Activated CD8-positive, alpha-beta memory T cell treated with anti-CD3 and anti-CD28 coated beads, Interleukin-2, amount 10 ng/mL, durations not matched to agents 7 days and 5 days (primary cell): ENCODE measurements at regions not wholly inside any gene's neighbourhood (a gene's known extent, or its start where the extent isn't known, plus 50 kb on each side); places are given as distances from the start of the nearest gene placed in this dataset.

Experiments
- ATAC-seq: fragments of 150-1000 bp; cut with Tn5 transposase; one replicate; pipeline ENCODE4 v1.10.0; 2021; ENCODE audit warnings: moderate library complexity
- CTCF ChIA-PET: fragments of 350-600 bp; sonication (Branson Sonifier 250); formaldehyde crosslinking; loops from one replicate; lab custom pipeline; 2021; ENCODE audit warnings: antibody characterized with exemption; lab: Charles Lee
- DNase-seq: peaks from one replicate; pipeline ENCODE4 v3.0.0-alpha.2; 2020
- H3K27ac Mint-ChIP-seq: one replicate; pipeline ENCODE4 v1.8.0; 2021; ENCODE audit warnings: mild to moderate bottlenecking, mixed read lengths
- H3K27me3 Mint-ChIP-seq: one replicate; pipeline ENCODE4 v1.8.0; 2021; ENCODE audit warnings: mixed read lengths
- H3K36me3 Mint-ChIP-seq: one replicate; pipeline ENCODE4 v1.8.0; 2021; ENCODE audit warnings: mild to moderate bottlenecking, mixed read lengths
- H3K4me1 Mint-ChIP-seq: one replicate; pipeline ENCODE4 v1.8.0; 2021; ENCODE audit warnings: mixed read lengths
- H3K4me3 Mint-ChIP-seq: one replicate; pipeline ENCODE4 v1.8.0; 2021; ENCODE audit warnings: mild to moderate bottlenecking, moderate library complexity, mixed read lengths
- H3K9me3 Mint-ChIP-seq: one replicate; pipeline ENCODE4 v1.8.0; 2022; ENCODE audit warnings: low read depth, mixed read lengths

GRCh38 chr5:13640270-13640669 lies 304.2 kb downstream of the DNAH5 start:
- ATAC-seq (no peak), DNase-seq (no peak)
- no peak overlapping the region for H3K27ac Mint-ChIP-seq
- no peak overlapping the region for H3K4me3 Mint-ChIP-seq
- CTCF ChIA-PET: no interaction called here
- H3K4me1 Mint-ChIP-seq: no peaks in the 10 kb centered on the region
- H3K9me3 Mint-ChIP-seq: no peaks in the 10 kb centered on the region
- no peaks in the 10 kb centered on the region for H3K27me3 Mint-ChIP-seq
- no peaks in the 10 kb centered on the region for H3K36me3 Mint-ChIP-seq

- ATAC-seq (no peak), DNase-seq (no peak)
- Mint-ChIP-seq H3K27ac (no peak overlapping the region), H3K36me3 (no peaks in the 10 kb centered on the region), H3K9me3 (peaks cover 6% of the 10 kb centered on the region), H3K4me1 (no peaks in the 10 kb centered on the region), H3K4me3 (no peak overlapping the region), H3K27me3 (no peaks in the 10 kb centered on the region)
- CTCF ChIA-PET: no interaction called here
These were observed 311.8 kb downstream of the DNAH5 start for GRCh38 chr5:13632676-13633075.

GRCh38 chr5:13629218-13629617 lies 315.3 kb downstream of the DNAH5 start:
- H3K4me1 Mint-ChIP-seq: no peaks in the 10 kb centered on the region
- H3K4me3 Mint-ChIP-seq: no peak overlapping the region
- H3K27me3 Mint-ChIP-seq: no peaks in the 10 kb centered on the region
- ATAC-seq (no peak), DNase-seq (no peak)
- peaks cover 9% of the 10 kb centered on the region for H3K9me3 Mint-ChIP-seq
- CTCF ChIA-PET: no interaction called here
- no peaks in the 10 kb centered on the region for H3K36me3 Mint-ChIP-seq
- H3K27ac Mint-ChIP-seq: no peak overlapping the region

DNA sequence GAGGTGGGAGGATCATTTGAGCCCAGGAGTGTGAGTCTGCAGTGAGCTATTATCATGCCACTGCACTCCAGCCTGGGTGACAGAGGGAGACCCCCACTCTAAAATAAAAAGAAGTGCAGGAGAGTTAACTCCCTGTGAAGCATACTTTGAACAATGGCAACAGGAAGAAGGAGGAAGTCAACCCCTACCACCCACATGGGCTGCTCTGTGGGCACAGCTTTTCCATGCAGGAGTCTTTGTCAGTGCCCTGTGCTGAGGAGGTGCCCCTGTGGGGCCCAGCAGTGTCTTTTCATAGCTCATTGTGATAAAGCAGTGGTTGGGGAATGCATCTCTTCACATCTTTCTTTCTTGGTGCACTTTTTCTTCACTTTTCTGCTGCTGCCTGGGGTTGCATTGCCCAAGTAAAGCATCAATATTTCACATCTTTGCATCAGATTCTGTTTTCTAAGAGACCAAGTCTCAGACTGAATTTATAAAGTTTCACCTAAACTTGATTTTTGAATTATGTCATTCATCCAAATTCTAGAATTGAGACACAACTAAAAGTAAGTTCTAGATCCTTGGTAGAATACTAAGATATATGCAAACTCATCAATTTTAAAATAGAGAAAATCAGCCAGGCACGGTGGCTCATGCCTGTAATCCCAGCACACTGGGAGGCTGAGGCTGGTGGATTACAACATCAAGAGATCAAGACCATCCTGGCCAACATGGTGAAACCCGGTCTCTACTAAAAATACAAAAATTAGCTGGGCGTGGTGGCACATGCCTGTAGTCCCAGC lies 316.6 kb downstream of the DNAH5 start:
- ATAC-seq (no peak), DNase-seq (no peak)
- H3K27ac Mint-ChIP-seq: no peak overlapping the region
- H3K36me3 Mint-ChIP-seq: no peaks in the 10 kb centered on the region
- H3K9me3 Mint-ChIP-seq: peaks cover 10% of the 10 kb centered on the region
- H3K4me3 Mint-ChIP-seq: no peak overlapping the region
- CTCF ChIA-PET: no interaction called here
- no peaks in the 10 kb centered on the region for H3K27me3 Mint-ChIP-seq
- no peaks in the 10 kb centered on the region for H3K4me1 Mint-ChIP-seq

- no peak overlapping the region for H3K27ac Mint-ChIP-seq
- no peaks in the 10 kb centered on the region for H3K36me3 Mint-ChIP-seq
- no peaks in the 10 kb centered on the region for H3K27me3 Mint-ChIP-seq
- no peak for ATAC-seq
- H3K4me1 Mint-ChIP-seq: no peaks in the 10 kb centered on the region
- CTCF ChIA-PET: no interaction called here
- no peak for DNase-seq
- H3K9me3 Mint-ChIP-seq: peaks cover 8% of the 10 kb centered on the region
- H3K4me3 Mint-ChIP-seq: no peak overlapping the region
These were observed 318.8 kb downstream of the DNAH5 start for GRCh38 chr5:13625616-13626198.

DNA sequence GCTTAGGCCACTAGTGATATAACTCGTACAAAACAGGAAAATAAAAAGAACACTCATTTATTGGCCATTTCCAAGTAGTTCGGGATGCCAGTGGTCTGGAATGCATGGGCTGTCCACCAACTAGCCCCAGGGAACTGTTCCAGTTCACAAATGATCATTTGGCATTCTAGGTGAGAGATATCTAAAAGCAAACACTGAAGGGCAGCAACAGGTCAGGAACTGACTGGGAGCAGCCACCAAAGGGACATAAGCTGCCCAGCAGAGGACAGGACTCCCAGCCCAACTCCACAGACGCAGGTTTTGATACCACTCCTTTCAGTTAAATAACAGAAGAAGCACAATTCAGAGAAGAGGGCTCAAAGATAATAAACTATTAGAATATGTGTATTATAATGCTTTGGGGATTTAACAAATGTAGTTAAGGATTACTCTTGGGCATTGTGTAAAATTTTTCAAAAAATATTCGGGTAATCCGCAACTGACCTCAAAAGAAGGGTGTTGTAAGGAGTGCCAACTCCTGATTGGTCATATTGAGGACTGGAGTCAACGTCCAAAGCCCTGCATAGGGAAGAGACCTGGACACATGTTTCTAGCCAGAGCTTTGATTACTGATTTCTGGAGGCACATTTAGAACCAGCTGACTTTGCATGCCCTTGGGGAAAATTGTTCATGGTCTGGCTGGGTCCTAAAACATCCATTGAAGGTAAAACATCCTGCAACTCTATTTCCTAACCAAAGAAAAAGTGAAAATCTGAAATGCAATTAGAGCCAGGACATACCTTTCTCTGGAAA lies 320.0 kb downstream of the DNAH5 start:
- ATAC-seq (no peak), DNase-seq (no peak)
- H3K4me1 Mint-ChIP-seq: no peaks in the 10 kb centered on the region
- H3K9me3 Mint-ChIP-seq: peaks cover 8% of the 10 kb centered on the region
- no peak overlapping the region for H3K27ac Mint-ChIP-seq
- no peak overlapping the region for H3K4me3 Mint-ChIP-seq
- no peaks in the 10 kb centered on the region for H3K36me3 Mint-ChIP-seq
- no peaks in the 10 kb centered on the region for H3K27me3 Mint-ChIP-seq
- CTCF ChIA-PET: no interaction called here

GRCh38 chr5:13613621-13614020 lies 330.9 kb downstream of the DNAH5 start:
- CTCF ChIA-PET: no interaction called here
- H3K27me3 Mint-ChIP-seq: no peaks in the 10 kb centered on the region
- peaks cover 3% of the 10 kb centered on the region for H3K9me3 Mint-ChIP-seq
- no peaks in the 10 kb centered on the region for H3K4me1 Mint-ChIP-seq
- no peak overlapping the region for H3K4me3 Mint-ChIP-seq
- no peaks in the 10 kb centered on the region for H3K36me3 Mint-ChIP-seq
- ATAC-seq: no peak
- no peak overlapping the region for H3K27ac Mint-ChIP-seq
- no peak for DNase-seq

DNA sequence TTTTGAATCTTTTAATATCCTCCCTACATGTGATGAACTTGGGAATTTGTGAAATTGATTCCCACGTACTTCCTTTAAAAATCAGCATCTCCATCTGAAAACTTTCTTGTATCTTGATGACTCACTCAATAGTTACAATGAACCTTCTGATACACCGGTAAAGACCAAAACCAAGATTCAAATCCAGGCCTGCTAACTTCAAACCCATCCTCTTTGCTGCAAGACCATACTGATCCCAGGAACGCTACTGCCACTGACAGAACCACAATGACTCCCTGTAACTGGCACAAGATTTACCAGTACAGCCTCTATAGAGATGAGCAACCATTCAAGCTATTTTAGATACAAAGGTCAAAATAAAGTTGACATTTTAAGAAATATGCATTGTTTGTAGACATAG lies 332.9 kb downstream of the DNAH5 start:
- no peak for ATAC-seq
- H3K27ac Mint-ChIP-seq: no peak overlapping the region
- no peaks in the 10 kb centered on the region for H3K36me3 Mint-ChIP-seq
- CTCF ChIA-PET: no interaction called here
- H3K4me1 Mint-ChIP-seq: no peaks in the 10 kb centered on the region
- H3K4me3 Mint-ChIP-seq: no peak overlapping the region
- no peak for DNase-seq
- H3K27me3 Mint-ChIP-seq: no peaks in the 10 kb centered on the region
- peaks cover 3% of the 10 kb centered on the region for H3K9me3 Mint-ChIP-seq

DNA sequence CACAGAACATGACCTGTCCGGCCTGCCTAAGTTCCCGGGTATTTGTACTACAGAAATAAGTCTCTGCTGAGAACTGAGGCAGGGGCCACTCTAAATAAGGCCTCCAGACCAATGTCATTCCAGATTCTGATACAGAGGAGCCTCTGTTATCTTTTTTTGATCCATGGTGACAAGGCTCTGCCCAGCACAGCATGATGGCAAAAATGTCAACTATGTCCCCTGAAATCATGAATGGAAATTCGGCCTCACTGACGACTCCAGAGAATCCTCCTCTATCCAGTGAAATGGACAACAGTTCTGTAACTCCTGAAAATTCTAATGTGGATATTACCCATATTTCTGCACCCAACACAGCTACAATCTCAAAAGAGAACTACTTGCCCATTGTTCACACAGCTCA lies 335.0 kb downstream of the DNAH5 start:
- H3K27me3 Mint-ChIP-seq: no peaks in the 10 kb centered on the region
- no peak overlapping the region for H3K27ac Mint-ChIP-seq
- ATAC-seq: no peak
- CTCF ChIA-PET: no interaction called here
- H3K36me3 Mint-ChIP-seq: no peaks in the 10 kb centered on the region
- no peak for DNase-seq
- peaks cover 3% of the 10 kb centered on the region for H3K9me3 Mint-ChIP-seq
- H3K4me3 Mint-ChIP-seq: no peak overlapping the region
- H3K4me1 Mint-ChIP-seq: no peaks in the 10 kb centered on the region

GRCh38 chr5:13606051-13606450 lies 338.4 kb downstream of the DNAH5 start:
- CTCF ChIA-PET: no interaction called here
- Mint-ChIP-seq H3K9me3 (peaks cover 3% of the 10 kb centered on the region), H3K4me3 (no peak overlapping the region), H3K27ac (no peak overlapping the region), H3K27me3 (no peaks in the 10 kb centered on the region), H3K4me1 (no peaks in the 10 kb centered on the region), H3K36me3 (no peaks in the 10 kb centered on the region)
- DNase-seq (no peak), ATAC-seq (no peak)

DNA sequence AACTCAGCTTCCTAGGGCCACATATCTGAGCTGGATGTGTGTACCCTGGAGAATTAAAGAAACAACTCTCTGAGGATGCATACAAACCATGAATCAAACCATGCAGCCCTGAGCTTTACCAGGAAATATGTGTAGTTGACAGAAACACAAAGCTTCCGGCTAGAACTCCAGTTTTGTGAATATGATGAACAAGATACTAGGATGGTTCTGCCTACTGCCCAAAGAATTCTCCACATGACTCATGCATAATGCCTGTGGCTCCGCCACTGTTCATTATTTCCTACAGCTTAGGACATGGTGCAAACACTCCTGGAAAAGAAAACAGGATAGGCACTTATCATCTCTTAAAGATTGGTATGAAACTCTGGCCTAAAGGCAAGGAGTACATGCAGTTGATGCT lies 343.4 kb downstream of the DNAH5 start:
- ATAC-seq (no peak), DNase-seq (no peak)
- H3K27me3 Mint-ChIP-seq: no peaks in the 10 kb centered on the region
- CTCF ChIA-PET: no interaction called here
- no peaks in the 10 kb centered on the region for H3K36me3 Mint-ChIP-seq
- peaks cover 11% of the 10 kb centered on the region for H3K9me3 Mint-ChIP-seq
- no peaks in the 10 kb centered on the region for H3K4me1 Mint-ChIP-seq
- no peak overlapping the region for H3K4me3 Mint-ChIP-seq
- H3K27ac Mint-ChIP-seq: no peak overlapping the region

- H3K4me3 Mint-ChIP-seq: no peak overlapping the region
These were observed 348.5 kb downstream of the DNAH5 start for GRCh38 chr5:13595978-13596377.

DNA sequence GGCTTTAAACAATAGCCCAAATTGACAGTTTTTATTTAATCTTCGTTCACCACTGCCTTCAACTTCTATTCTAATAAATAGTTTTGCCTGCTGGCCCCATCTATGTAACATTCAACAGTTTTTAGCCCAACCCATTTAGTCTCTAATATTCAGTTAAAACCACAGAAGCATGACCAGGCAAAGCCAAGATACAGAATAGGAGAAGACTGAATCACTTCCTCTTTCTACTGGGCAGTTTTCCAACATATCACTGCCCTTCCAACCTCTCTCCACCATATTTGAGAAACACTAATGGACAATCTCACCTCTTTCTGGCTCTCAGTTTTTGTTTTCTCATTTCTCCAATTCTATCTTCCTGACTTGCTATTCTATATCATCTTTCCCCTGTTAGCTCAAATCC lies 352.9 kb downstream of the DNAH5 start:
- Mint-ChIP-seq H3K36me3 (no peaks in the 10 kb centered on the region), H3K4me1 (no peaks in the 10 kb centered on the region), H3K9me3 (no peaks in the 10 kb centered on the region), H3K27ac (no peak overlapping the region), H3K27me3 (no peaks in the 10 kb centered on the region), H3K4me3 (no peak overlapping the region)
- CTCF ChIA-PET: no interaction called here
- DNase-seq (no peak), ATAC-seq (no peak)

More at GRCh38 chr5:13595978-13596377, 348.5 kb downstream of the DNAH5 start:
- H3K27ac Mint-ChIP-seq: no peak overlapping the region
- no peaks in the 10 kb centered on the region for H3K27me3 Mint-ChIP-seq
- H3K9me3 Mint-ChIP-seq: peaks cover 7% of the 10 kb centered on the region
- no peaks in the 10 kb centered on the region for H3K4me1 Mint-ChIP-seq
- CTCF ChIA-PET: no interaction called here
- ATAC-seq (no peak), DNase-seq (no peak)
- no peaks in the 10 kb centered on the region for H3K36me3 Mint-ChIP-seq

DNA sequence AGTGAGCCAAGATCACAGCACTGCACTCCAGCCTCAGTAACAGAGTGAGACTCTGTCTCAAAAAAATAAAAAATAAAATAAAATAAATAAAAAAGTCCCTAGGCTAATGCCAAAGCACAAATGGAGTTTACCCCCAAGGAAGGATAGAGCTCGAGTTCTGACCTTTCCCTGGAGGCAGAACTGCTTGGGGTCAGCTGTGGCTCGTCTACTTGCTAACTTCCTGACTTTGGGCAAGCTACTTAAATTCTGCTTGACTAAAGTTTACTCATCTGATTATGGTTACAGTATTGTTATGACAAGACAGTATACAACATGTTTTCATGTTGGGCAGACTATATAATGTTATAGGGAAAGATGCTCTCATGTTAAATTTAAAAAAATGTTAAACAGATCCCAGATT lies 359.2 kb downstream of the DNAH5 start:
- H3K27me3 Mint-ChIP-seq: no peaks in the 10 kb centered on the region
- no peak for DNase-seq
- H3K4me1 Mint-ChIP-seq: no peaks in the 10 kb centered on the region
- no peaks in the 10 kb centered on the region for H3K36me3 Mint-ChIP-seq
- no peak overlapping the region for H3K4me3 Mint-ChIP-seq
- peaks cover 5% of the 10 kb centered on the region for H3K9me3 Mint-ChIP-seq
- CTCF ChIA-PET: no interaction called here
- H3K27ac Mint-ChIP-seq: no peak overlapping the region
- no peak for ATAC-seq
